T-helper 17 cell (primary cell): ENCODE measurements at regions not wholly inside any gene's neighbourhood (a gene's known extent, or its start where the extent isn't known, plus 50 kb on each side); places are given as distances from the start of the nearest gene placed in this dataset.

Source experiments
- ATAC-seq: fragments of 150-1000 bp; cut with Tn5 transposase; 2 replicates; pipeline ENCODE4 v1.10.0; 2021; ENCODE audit warnings: mild to moderate bottlenecking, moderate library complexity
- DNase-seq, 3 donors: peaks; one replicate each; pipeline versions ENCODE4 v3.0.0 to v3.0.0-alpha.2; 2020 to 2021
- H3K9me3 ChIP-seq: one replicate; pipeline ENCODE4 v1.7.0; 2013; ENCODE audit warnings: low read length, mild to moderate bottlenecking; ENCODE audit not compliant: control insufficient read depth, poor library complexity, severe bottlenecking
- H3K27ac Mint-ChIP-seq: one replicate; pipeline ENCODE4 v1.8.0; 2022; ENCODE audit warnings: mild to moderate bottlenecking, moderate library complexity, mixed read lengths
- H3K27me3 Mint-ChIP-seq: one replicate; pipeline ENCODE4 v1.8.0; 2022; ENCODE audit warnings: mixed read lengths
- H3K36me3 Mint-ChIP-seq: one replicate; pipeline ENCODE4 v1.8.0; 2022; ENCODE audit warnings: low read depth, mixed read lengths
- H3K4me1 Mint-ChIP-seq: one replicate; pipeline ENCODE4 v1.8.0; 2022; ENCODE audit warnings: mild to moderate bottlenecking, mixed read lengths
- H3K4me3 Mint-ChIP-seq: one replicate; pipeline ENCODE4 v1.8.0; 2022; ENCODE audit warnings: mild to moderate bottlenecking, moderate library complexity, mixed read lengths

GRCh38 chr4:84024405-84024804 is 474.7 kb downstream of the NKX6-1 start:
- no peak for ATAC-seq
- peaks cover 4% of the 10 kb centered on the region for H3K27me3 Mint-ChIP-seq

GRCh38 chr4:84022564-84022963 is 476.5 kb downstream of the NKX6-1 start:
- Mint-ChIP-seq H3K36me3 (no peaks in the 10 kb centered on the region), H3K27me3 (peaks cover 4% of the 10 kb centered on the region), H3K4me3 (no peak overlapping the region), H3K27ac (no peak overlapping the region), H3K4me1 (no peaks in the 10 kb centered on the region)
- ATAC-seq (no peak), DNase-seq (no peak)
- H3K9me3 ChIP-seq = no peaks in the 10 kb centered on the region

More at GRCh38 chr4:84024405-84024804, 474.7 kb downstream of the NKX6-1 start:
- Mint-ChIP-seq H3K27ac (no peak overlapping the region), H3K4me3 (no peak overlapping the region), H3K36me3 (no peaks in the 10 kb centered on the region), H3K4me1 (no peaks in the 10 kb centered on the region)
- DNase-seq = no peak
- no peaks in the 10 kb centered on the region for H3K9me3 ChIP-seq

- Mint-ChIP-seq H3K36me3 (no peaks in the 10 kb centered on the region), H3K27ac (no peak overlapping the region), H3K4me3 (no peak overlapping the region), H3K27me3 (peaks cover 4% of the 10 kb centered on the region), H3K4me1 (no peaks in the 10 kb centered on the region)
- ATAC-seq = no peak
- DNase-seq = no peak
- H3K9me3 ChIP-seq = no peaks in the 10 kb centered on the region
Observed at GRCh38 chr4:84019626-84020025, 479.5 kb downstream of the NKX6-1 start.

- H3K36me3 Mint-ChIP-seq = no peaks in the 10 kb centered on the region
- H3K27me3 Mint-ChIP-seq = peaks cover 4% of the 10 kb centered on the region
Observed at GRCh38 chr4:84003046-84003445, 467.1 kb downstream of the GPAT3 start.

GRCh38 chr4:84001876-84002569 is 466.1 kb downstream of the GPAT3 start:
- H3K9me3 ChIP-seq = no peaks in the 10 kb centered on the region
- no peak overlapping the region for H3K4me3 Mint-ChIP-seq
- no peak overlapping the region for H3K27ac Mint-ChIP-seq
- no peak for ATAC-seq
- DNase-seq = no peak
- no peaks in the 10 kb centered on the region for H3K4me1 Mint-ChIP-seq
- peaks cover 6% of the 10 kb centered on the region for H3K27me3 Mint-ChIP-seq
- H3K36me3 Mint-ChIP-seq = no peaks in the 10 kb centered on the region

More at GRCh38 chr4:84003046-84003445, 467.1 kb downstream of the GPAT3 start:
- ATAC-seq (no peak), DNase-seq (no peak)
- Mint-ChIP-seq H3K4me1 (no peaks in the 10 kb centered on the region), H3K4me3 (no peak overlapping the region), H3K27ac (no peak overlapping the region)
- no peaks in the 10 kb centered on the region for H3K9me3 ChIP-seq

GRCh38 chr4:83996254-83996653 is 460.3 kb downstream of the GPAT3 start:
- no peak for ATAC-seq
- Mint-ChIP-seq H3K4me3 (no peak overlapping the region), H3K27ac (no peak overlapping the region), H3K36me3 (no peaks in the 10 kb centered on the region), H3K27me3 (peaks cover 6% of the 10 kb centered on the region), H3K4me1 (no peaks in the 10 kb centered on the region)
- no peak for DNase-seq
- no peaks in the 10 kb centered on the region for H3K9me3 ChIP-seq

- H3K9me3 ChIP-seq = no peaks in the 10 kb centered on the region
- Mint-ChIP-seq H3K27me3 (peaks cover 6% of the 10 kb centered on the region), H3K27ac (no peak overlapping the region), H3K4me3 (no peak overlapping the region), H3K36me3 (no peaks in the 10 kb centered on the region), H3K4me1 (no peaks in the 10 kb centered on the region)
- DNase-seq (no peak), ATAC-seq (no peak)
Observed at GRCh38 chr4:83993774-83994173, 457.9 kb downstream of the GPAT3 start.

- no peaks in the 10 kb centered on the region for H3K9me3 ChIP-seq
- DNase-seq (no peak), ATAC-seq (no peak)
- Mint-ChIP-seq H3K4me1 (no peaks in the 10 kb centered on the region), H3K36me3 (no peaks in the 10 kb centered on the region), H3K27ac (no peak overlapping the region), H3K4me3 (no peak overlapping the region), H3K27me3 (no peaks in the 10 kb centered on the region)
Observed at GRCh38 chr4:83989835-83990234, 453.9 kb downstream of the GPAT3 start.

- H3K9me3 ChIP-seq = no peaks in the 10 kb centered on the region
- Mint-ChIP-seq H3K27ac (no peak overlapping the region), H3K4me3 (no peak overlapping the region), H3K36me3 (no peaks in the 10 kb centered on the region), H3K4me1 (no peaks in the 10 kb centered on the region), H3K27me3 (no peaks in the 10 kb centered on the region)
- no peak for ATAC-seq
- no peak for DNase-seq
Observed at GRCh38 chr4:83981156-83981555, 445.2 kb downstream of the GPAT3 start.

- Mint-ChIP-seq H3K36me3 (no peaks in the 10 kb centered on the region), H3K27ac (no peak overlapping the region), H3K4me3 (no peak overlapping the region), H3K27me3 (no peaks in the 10 kb centered on the region), H3K4me1 (no peaks in the 10 kb centered on the region)
- no peak for ATAC-seq
- H3K9me3 ChIP-seq = peaks cover 2% of the 10 kb centered on the region
- no peak for DNase-seq
Observed at GRCh38 chr4:83979773-83980172, 443.9 kb downstream of the GPAT3 start.

- Mint-ChIP-seq H3K4me1 (no peaks in the 10 kb centered on the region), H3K27me3 (no peaks in the 10 kb centered on the region), H3K4me3 (no peak overlapping the region), H3K27ac (no peak overlapping the region), H3K36me3 (no peaks in the 10 kb centered on the region)
- DNase-seq = no peak
- ATAC-seq = no peak
- peaks cover 2% of the 10 kb centered on the region for H3K9me3 ChIP-seq
Observed at GRCh38 chr4:83974111-83974780, 438.3 kb downstream of the GPAT3 start.

- Mint-ChIP-seq H3K4me1 (no peaks in the 10 kb centered on the region), H3K27ac (no peak overlapping the region), H3K36me3 (no peaks in the 10 kb centered on the region), H3K4me3 (no peak overlapping the region), H3K27me3 (no peaks in the 10 kb centered on the region)
- no peaks in the 10 kb centered on the region for H3K9me3 ChIP-seq
- ATAC-seq = no peak
- DNase-seq = no peak
Observed at GRCh38 chr4:83964996-83965541, 429.2 kb downstream of the GPAT3 start.

GRCh38 chr4:83962492-83962891 is 426.6 kb downstream of the GPAT3 start:
- no peak for ATAC-seq
- no peak for DNase-seq
- Mint-ChIP-seq H3K36me3 (no peaks in the 10 kb centered on the region), H3K27ac (no peak overlapping the region), H3K4me1 (no peaks in the 10 kb centered on the region), H3K27me3 (no peaks in the 10 kb centered on the region), H3K4me3 (no peak overlapping the region)
- H3K9me3 ChIP-seq = no peaks in the 10 kb centered on the region

GRCh38 chr4:83961575-83961974 is 425.7 kb downstream of the GPAT3 start:
- no peaks in the 10 kb centered on the region for H3K9me3 ChIP-seq
- DNase-seq (no peak), ATAC-seq (no peak)
- no peak overlapping the region for H3K4me3 Mint-ChIP-seq
- H3K36me3 Mint-ChIP-seq = no peaks in the 10 kb centered on the region
- no peak overlapping the region for H3K27ac Mint-ChIP-seq
- H3K4me1 Mint-ChIP-seq = no peaks in the 10 kb centered on the region
- H3K27me3 Mint-ChIP-seq = no peaks in the 10 kb centered on the region
